ENCODE measurements at regions not wholly inside any gene's neighbourhood (a gene's known extent, or its start where the extent isn't known, plus 50 kb on each side); places are given as distances from the start of the nearest gene placed in this dataset.

DNA sequence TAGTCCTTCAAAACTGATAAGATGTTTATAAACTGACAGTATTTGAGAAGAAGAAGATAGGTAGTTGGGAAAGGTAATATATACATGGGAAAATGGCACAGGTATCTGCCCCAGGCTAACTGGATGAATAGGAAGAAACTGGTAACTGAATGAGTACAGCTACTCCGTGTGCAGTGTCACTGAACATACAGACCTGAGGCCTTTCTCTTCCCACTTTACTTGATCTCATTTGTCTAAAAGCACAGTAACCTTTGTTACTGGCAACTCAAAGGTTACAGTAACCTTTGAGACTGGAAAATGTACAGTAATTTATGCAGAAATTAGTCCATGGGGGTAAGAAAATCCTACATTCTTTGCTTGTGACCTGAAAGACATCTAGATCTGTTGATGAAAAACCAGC, 735.0 kb upstream of the RIOK2 start:
- H4K20me1 ChIP-seq (ENCODE audit: insufficient read depth), result no peaks in the 10 kb centered on the region
- H3K4me2 ChIP-seq (ENCODE audit: low read length), result no peak overlapping the region
- H3K4me3 ChIP-seq (ENCODE audit: low read length), result no peak overlapping the region
- no peaks in the 10 kb centered on the region for H3K9me2 ChIP-seq (ENCODE audit: insufficient read depth, low read length)
- no peak for TF ChIP-seq SMC3 (conservative IDR thresholded peaks at IDR 0.05; ENCODE audit: poor library complexity)
- no peak for TF ChIP-seq TAF1 (IDR thresholded peaks at IDR 0.05; ENCODE audit: low read depth)
- TF ChIP-seq EP300 (conservative IDR thresholded peaks at IDR 0.05; ENCODE audit: poor library complexity, severe bottlenecking), result no peak
- no peak for TF ChIP-seq EZH2 (IDR thresholded peaks at IDR 0.05; ENCODE audit: borderline replicate concordance, insufficient read depth, low read length, poor library complexity, severe bottlenecking)
- TF ChIP-seq, protein P1, sequence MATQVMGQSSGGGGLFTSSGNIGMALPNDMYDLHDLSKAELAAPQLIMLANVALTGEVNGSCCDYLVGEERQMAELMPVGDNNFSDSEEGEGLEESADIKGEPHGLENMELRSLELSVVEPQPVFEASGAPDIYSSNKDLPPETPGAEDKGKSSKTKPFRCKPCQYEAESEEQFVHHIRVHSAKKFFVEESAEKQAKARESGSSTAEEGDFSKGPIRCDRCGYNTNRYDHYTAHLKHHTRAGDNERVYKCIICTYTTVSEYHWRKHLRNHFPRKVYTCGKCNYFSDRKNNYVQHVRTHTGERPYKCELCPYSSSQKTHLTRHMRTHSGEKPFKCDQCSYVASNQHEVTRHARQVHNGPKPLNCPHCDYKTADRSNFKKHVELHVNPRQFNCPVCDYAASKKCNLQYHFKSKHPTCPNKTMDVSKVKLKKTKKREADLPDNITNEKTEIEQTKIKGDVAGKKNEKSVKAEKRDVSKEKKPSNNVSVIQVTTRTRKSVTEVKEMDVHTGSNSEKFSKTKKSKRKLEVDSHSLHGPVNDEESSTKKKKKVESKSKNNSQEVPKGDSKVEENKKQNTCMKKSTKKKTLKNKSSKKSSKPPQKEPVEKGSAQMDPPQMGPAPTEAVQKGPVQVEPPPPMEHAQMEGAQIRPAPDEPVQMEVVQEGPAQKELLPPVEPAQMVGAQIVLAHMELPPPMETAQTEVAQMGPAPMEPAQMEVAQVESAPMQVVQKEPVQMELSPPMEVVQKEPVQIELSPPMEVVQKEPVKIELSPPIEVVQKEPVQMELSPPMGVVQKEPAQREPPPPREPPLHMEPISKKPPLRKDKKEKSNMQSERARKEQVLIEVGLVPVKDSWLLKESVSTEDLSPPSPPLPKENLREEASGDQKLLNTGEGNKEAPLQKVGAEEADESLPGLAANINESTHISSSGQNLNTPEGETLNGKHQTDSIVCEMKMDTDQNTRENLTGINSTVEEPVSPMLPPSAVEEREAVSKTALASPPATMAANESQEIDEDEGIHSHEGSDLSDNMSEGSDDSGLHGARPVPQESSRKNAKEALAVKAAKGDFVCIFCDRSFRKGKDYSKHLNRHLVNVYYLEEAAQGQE (IDR thresholded peaks at IDR 0.05; ENCODE audit: borderline replicate concordance), result no peak
- TF ChIP-seq RAD21 (conservative IDR thresholded peaks at IDR 0.05), result no peak
- TF ChIP-seq POLR2AphosphoS5 (IDR thresholded peaks at IDR 0.05), result no peak
- TF ChIP-seq, protein P2, sequence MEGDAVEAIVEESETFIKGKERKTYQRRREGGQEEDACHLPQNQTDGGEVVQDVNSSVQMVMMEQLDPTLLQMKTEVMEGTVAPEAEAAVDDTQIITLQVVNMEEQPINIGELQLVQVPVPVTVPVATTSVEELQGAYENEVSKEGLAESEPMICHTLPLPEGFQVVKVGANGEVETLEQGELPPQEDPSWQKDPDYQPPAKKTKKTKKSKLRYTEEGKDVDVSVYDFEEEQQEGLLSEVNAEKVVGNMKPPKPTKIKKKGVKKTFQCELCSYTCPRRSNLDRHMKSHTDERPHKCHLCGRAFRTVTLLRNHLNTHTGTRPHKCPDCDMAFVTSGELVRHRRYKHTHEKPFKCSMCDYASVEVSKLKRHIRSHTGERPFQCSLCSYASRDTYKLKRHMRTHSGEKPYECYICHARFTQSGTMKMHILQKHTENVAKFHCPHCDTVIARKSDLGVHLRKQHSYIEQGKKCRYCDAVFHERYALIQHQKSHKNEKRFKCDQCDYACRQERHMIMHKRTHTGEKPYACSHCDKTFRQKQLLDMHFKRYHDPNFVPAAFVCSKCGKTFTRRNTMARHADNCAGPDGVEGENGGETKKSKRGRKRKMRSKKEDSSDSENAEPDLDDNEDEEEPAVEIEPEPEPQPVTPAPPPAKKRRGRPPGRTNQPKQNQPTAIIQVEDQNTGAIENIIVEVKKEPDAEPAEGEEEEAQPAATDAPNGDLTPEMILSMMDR (IDR thresholded peaks at IDR 0.05; ENCODE audit: poor library complexity, severe bottlenecking), result no peak
- no peak for TF ChIP-seq MXI1 (conservative IDR thresholded peaks at IDR 0.05; ENCODE audit: poor library complexity, severe bottlenecking)
- no peak overlapping the region for H3K27ac ChIP-seq (ENCODE audit: low read length)
- no peaks in the 10 kb centered on the region for H3K79me2 ChIP-seq (replicated peaks; ENCODE audit: insufficient read depth, low read length)
- H3F3A ChIP-seq (ENCODE audit: insufficient read depth, low read length, poor library complexity, severe bottlenecking), result no peaks in the 10 kb centered on the region
- no peaks in the 10 kb centered on the region for H3K27me3 ChIP-seq (ENCODE audit: insufficient read depth, low read depth, low read length)
- no peak overlapping the region for H3K9ac ChIP-seq (ENCODE audit: low read length)
- H2AFZ ChIP-seq (ENCODE audit: low read depth, low read length), result no peak overlapping the region
- no peaks in the 10 kb centered on the region for H3K36me3 ChIP-seq (ENCODE audit: insufficient read depth, low read length)
- H3K9me3 ChIP-seq (ENCODE audit: low read length), result no peaks in the 10 kb centered on the region

DNA sequence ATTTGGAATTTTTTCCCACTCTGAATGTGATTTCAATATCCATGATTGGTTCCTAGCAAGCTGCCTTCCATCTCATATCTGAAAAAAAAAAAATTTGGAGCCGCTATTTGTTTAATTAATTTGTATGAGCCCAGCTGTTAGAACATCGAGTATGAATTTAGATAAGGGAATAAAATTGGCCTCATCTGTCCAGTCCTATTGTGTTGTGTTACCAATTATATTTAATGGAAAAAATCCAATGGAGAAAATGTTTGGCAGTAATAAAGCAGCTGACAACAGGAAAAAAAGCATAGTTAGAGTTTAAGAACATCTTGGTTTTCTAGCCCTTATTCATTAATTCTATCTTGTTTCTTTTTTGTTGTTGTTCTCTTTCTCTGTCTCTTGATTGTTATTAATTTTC, 735.6 kb upstream of the RIOK2 start:
- no peaks in the 10 kb centered on the region for H3K27me3 ChIP-seq (ENCODE audit: insufficient read depth, low read depth, low read length)
- no peak overlapping the region for H3K4me2 ChIP-seq (ENCODE audit: low read length)
- H3K9me3 ChIP-seq (ENCODE audit: low read length), result no peaks in the 10 kb centered on the region
- no peak overlapping the region for H2AFZ ChIP-seq (ENCODE audit: low read depth, low read length)
- TF ChIP-seq MXI1 (conservative IDR thresholded peaks at IDR 0.05; ENCODE audit: poor library complexity, severe bottlenecking), result no peak
- H3K9me2 ChIP-seq (ENCODE audit: insufficient read depth, low read length), result no peaks in the 10 kb centered on the region
- no peaks in the 10 kb centered on the region for H4K20me1 ChIP-seq (ENCODE audit: insufficient read depth)
- H3K27ac ChIP-seq (ENCODE audit: low read length), result no peak overlapping the region
- no peaks in the 10 kb centered on the region for H3K36me3 ChIP-seq (ENCODE audit: insufficient read depth, low read length)
- H3K4me3 ChIP-seq (ENCODE audit: low read length), result no peak overlapping the region
- no peak overlapping the region for H3K9ac ChIP-seq (ENCODE audit: low read length)
- no peaks in the 10 kb centered on the region for H3F3A ChIP-seq (ENCODE audit: insufficient read depth, low read length, poor library complexity, severe bottlenecking)
- H3K79me2 ChIP-seq (replicated peaks; ENCODE audit: insufficient read depth, low read length), result no peaks in the 10 kb centered on the region

DNA sequence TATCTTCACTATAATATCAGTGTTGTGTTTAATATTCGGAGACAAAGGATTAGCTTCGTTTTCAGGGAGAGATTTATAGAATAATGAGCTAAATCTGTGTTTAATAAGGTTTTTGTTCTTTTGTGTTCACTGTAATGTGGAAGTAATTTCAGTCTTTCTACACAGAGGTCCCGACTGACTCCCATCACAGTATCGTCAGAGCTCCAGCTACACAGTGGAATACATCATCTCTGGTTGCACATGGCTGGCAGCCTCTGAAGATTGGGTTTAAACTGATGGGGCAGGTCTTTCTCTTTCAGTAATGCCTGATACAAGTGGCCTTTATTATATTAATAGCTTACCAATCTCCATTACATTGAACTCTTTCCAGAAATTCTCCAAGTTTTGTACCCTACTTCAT, 736.7 kb upstream of the RIOK2 start:
- Histone ChIP-seq H3K4me3 (ENCODE audit: low read length) (no peak overlapping the region), H3K9me2 (ENCODE audit: insufficient read depth, low read length) (no peaks in the 10 kb centered on the region), H3K27me3 (ENCODE audit: insufficient read depth, low read depth, low read length) (no peaks in the 10 kb centered on the region)

More for the DNA sequence above, 736.7 kb upstream of the RIOK2 start:
- H3K27ac ChIP-seq (ENCODE audit: low read length), result no peak overlapping the region
- no peaks in the 10 kb centered on the region for H4K20me1 ChIP-seq (ENCODE audit: insufficient read depth)
- no peaks in the 10 kb centered on the region for H3K9me3 ChIP-seq (ENCODE audit: low read length)
- no peak overlapping the region for H3K4me2 ChIP-seq (ENCODE audit: low read length)
- no peaks in the 10 kb centered on the region for H3K36me3 ChIP-seq (ENCODE audit: insufficient read depth, low read length)
- no peak overlapping the region for H3K9ac ChIP-seq (ENCODE audit: low read length)
- no peaks in the 10 kb centered on the region for H3F3A ChIP-seq (ENCODE audit: insufficient read depth, low read length, poor library complexity, severe bottlenecking)
- no peak overlapping the region for H2AFZ ChIP-seq (ENCODE audit: low read depth, low read length)
- H3K79me2 ChIP-seq (replicated peaks; ENCODE audit: insufficient read depth, low read length), result no peaks in the 10 kb centered on the region
- no peak for TF ChIP-seq EP300 (conservative IDR thresholded peaks at IDR 0.05; ENCODE audit: poor library complexity, severe bottlenecking)
